ENCODE measurements at regions not wholly inside any gene's neighbourhood (a gene's known extent, or its start where the extent isn't known, plus 50 kb on each side); places are given as distances from the start of the nearest gene placed in this dataset.

DNA sequence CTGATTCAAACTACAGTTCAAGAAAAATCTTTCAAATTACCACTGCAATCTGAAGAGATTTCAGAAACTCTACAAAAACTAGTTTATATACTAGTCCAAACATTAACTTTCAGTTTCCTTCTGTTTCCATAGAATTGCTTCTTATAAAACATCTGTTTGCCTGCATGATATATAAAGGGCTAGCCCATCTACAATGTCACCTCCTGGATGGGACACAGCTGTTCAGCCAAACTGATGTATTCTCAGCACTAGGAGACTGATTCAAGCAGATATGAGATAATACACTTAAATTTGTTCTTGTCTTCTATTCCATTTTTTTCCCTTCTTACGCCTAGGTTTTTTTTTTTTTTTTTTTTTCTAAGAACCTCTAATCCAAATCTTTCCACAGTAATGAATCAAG is 1569.7 kb upstream of the IGFBP7 start:
- no peak for TF ChIP-seq EP300 (IDR thresholded peaks at IDR 0.05)
- TF ChIP-seq, protein P1, sequence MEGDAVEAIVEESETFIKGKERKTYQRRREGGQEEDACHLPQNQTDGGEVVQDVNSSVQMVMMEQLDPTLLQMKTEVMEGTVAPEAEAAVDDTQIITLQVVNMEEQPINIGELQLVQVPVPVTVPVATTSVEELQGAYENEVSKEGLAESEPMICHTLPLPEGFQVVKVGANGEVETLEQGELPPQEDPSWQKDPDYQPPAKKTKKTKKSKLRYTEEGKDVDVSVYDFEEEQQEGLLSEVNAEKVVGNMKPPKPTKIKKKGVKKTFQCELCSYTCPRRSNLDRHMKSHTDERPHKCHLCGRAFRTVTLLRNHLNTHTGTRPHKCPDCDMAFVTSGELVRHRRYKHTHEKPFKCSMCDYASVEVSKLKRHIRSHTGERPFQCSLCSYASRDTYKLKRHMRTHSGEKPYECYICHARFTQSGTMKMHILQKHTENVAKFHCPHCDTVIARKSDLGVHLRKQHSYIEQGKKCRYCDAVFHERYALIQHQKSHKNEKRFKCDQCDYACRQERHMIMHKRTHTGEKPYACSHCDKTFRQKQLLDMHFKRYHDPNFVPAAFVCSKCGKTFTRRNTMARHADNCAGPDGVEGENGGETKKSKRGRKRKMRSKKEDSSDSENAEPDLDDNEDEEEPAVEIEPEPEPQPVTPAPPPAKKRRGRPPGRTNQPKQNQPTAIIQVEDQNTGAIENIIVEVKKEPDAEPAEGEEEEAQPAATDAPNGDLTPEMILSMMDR (IDR thresholded peaks at IDR 0.05): no peak
- no peak for TF ChIP-seq POLR2A (IDR thresholded peaks at IDR 0.05)
